WTC11 (cell line): ENCODE measurements at regions not wholly inside any gene's neighbourhood (a gene's known extent, or its start where the extent isn't known, plus 50 kb on each side); places are given as distances from the start of the nearest gene placed in this dataset.

Source experiments
- ATAC-seq: fragments of 200-7000 bp; cut with Tn5 transposase; 2 replicates; pipeline ENCODE4 v1.10.0; 2021; ENCODE audit warnings: mild to moderate bottlenecking, moderate library complexity
- CTCF ChIA-PET: fragments of 300-600 bp; sonication (Branson Sonifier 250); formaldehyde crosslinking; loops from one replicate; lab custom pipeline; 2021; ENCODE audit warnings: antibody characterized with exemption; lab: Charles Lee
- POLR2A ChIA-PET: fragments of 350-600 bp; sonication (Branson Sonifier 250); formaldehyde crosslinking; loops from one replicate; lab custom pipeline; 2021; ENCODE audit warnings: antibody characterized with exemption; lab: Charles Lee
- DNase-seq: peaks from one replicate; pipeline ENCODE4 v3.0.0; 2021; ENCODE audit warnings: low spot score
- H3K27ac Mint-ChIP-seq: 2 replicates; pipeline ENCODE4 v1.8.0; 2021; ENCODE audit warnings: mixed read lengths
- H3K27me3 Mint-ChIP-seq: 2 replicates; pipeline ENCODE4 v1.8.0; 2021; ENCODE audit warnings: low read depth, mild to moderate bottlenecking, moderate library complexity, mixed read lengths
- H3K36me3 Mint-ChIP-seq: 2 replicates; pipeline ENCODE4 v1.8.0; 2021; ENCODE audit warnings: mixed read lengths
- H3K4me1 Mint-ChIP-seq: 2 replicates; pipeline ENCODE4 v1.8.0; 2022; ENCODE audit warnings: mixed read lengths
- H3K4me3 Mint-ChIP-seq: 2 replicates; pipeline ENCODE4 v1.8.0; 2021; ENCODE audit warnings: mild to moderate bottlenecking, moderate library complexity, mixed read lengths
- H3K9me3 Mint-ChIP-seq: 2 replicates; pipeline ENCODE4 v1.8.0; 2021; ENCODE audit warnings: mixed read lengths
- ATF2 ChIP-seq: sonication (generic); formaldehyde crosslinking; IDR thresholded peaks from 2 replicates; pipeline ENCODE4 v1.8.1; 2022; ENCODE audit warnings: low read depth, missing genetic modification reagents, borderline replicate concordance
- ATF6 ChIP-seq: sonication (generic); formaldehyde crosslinking; IDR thresholded peaks from 2 replicates; pipeline ENCODE4 v1.8.1; 2023; ENCODE audit warnings: mild to moderate bottlenecking, missing genetic modification reagents
- CREM ChIP-seq: sonication (generic); formaldehyde crosslinking; IDR thresholded peaks from 2 replicates; pipeline ENCODE4 v1.8.1; 2022; ENCODE audit warnings: mild to moderate bottlenecking, missing genetic modification reagents, moderate library complexity
- CTCF ChIP-seq: fragments of 200-600 bp; IDR thresholded peaks from 2 replicates; pipeline ENCODE4 v1.8.0; 2022; ENCODE audit warnings: antibody characterized with exemption
- FOXJ3 ChIP-seq: sonication (generic); formaldehyde crosslinking; IDR thresholded peaks from 2 replicates; pipeline ENCODE4 v1.9.0; 2021; ENCODE audit warnings: missing genetic modification reagents, mild to moderate bottlenecking, borderline replicate concordance
- FOXP4 ChIP-seq: sonication (generic); formaldehyde crosslinking; IDR thresholded peaks from 2 replicates; pipeline ENCODE4 v1.8.0; 2022; ENCODE audit warnings: mild to moderate bottlenecking, missing genetic modification reagents
- GABPB1 ChIP-seq: sonication (generic); formaldehyde crosslinking; IDR thresholded peaks from 2 replicates; pipeline ENCODE4 v1.8.1; 2023; ENCODE audit warnings: mild to moderate bottlenecking, missing genetic modification reagents
- IRF1 ChIP-seq: sonication (generic); formaldehyde crosslinking; IDR thresholded peaks from 2 replicates; pipeline ENCODE4 v1.8.0; 2023; ENCODE audit warnings: missing genetic modification reagents
- IRF2 ChIP-seq: sonication (generic); formaldehyde crosslinking; IDR thresholded peaks from 2 replicates; pipeline ENCODE4 v1.8.0; 2022; ENCODE audit warnings: low read depth, missing genetic modification reagents, borderline replicate concordance
- JUN ChIP-seq: sonication (generic); formaldehyde crosslinking; IDR thresholded peaks from 2 replicates; pipeline ENCODE4 v1.8.0; 2023; ENCODE audit warnings: mild to moderate bottlenecking, missing genetic modification reagents
- NFE2L1 ChIP-seq: sonication (generic); formaldehyde crosslinking; IDR thresholded peaks from 2 replicates; pipeline ENCODE4 v1.8.1; 2023; ENCODE audit warnings: missing genetic modification reagents
- NR1H2 ChIP-seq: sonication (generic); formaldehyde crosslinking; IDR thresholded peaks from 2 replicates; pipeline ENCODE4 v1.9.0; 2021; ENCODE audit warnings: mild to moderate bottlenecking, moderate library complexity, missing genetic modification reagents
- OVOL2 ChIP-seq: fragments of 250-450 bp; sonication (Bioruptor Pico); IDR thresholded peaks from 2 replicates; pipeline ENCODE4 v1.9.0; 2021; ENCODE audit warnings: mild to moderate bottlenecking, borderline replicate concordance
- RELA ChIP-seq: sonication (generic); formaldehyde crosslinking; IDR thresholded peaks from 2 replicates; pipeline ENCODE4 v1.8.1; 2022; ENCODE audit warnings: missing genetic modification reagents, mild to moderate bottlenecking, borderline replicate concordance
- SMAD3 ChIP-seq: sonication (generic); formaldehyde crosslinking; IDR thresholded peaks from 2 replicates; pipeline ENCODE4 v1.8.0; 2022; ENCODE audit warnings: missing genetic modification reagents, mild to moderate bottlenecking, borderline replicate concordance
- TEAD1 ChIP-seq: sonication (generic); formaldehyde crosslinking; IDR thresholded peaks from 2 replicates; pipeline ENCODE4 v1.8.0; 2022; ENCODE audit warnings: mild to moderate bottlenecking, missing genetic modification reagents
- USF1 ChIP-seq: sonication (generic); formaldehyde crosslinking; IDR thresholded peaks from 2 replicates; pipeline ENCODE4 v1.8.0; 2022; ENCODE audit warnings: mild to moderate bottlenecking, missing genetic modification reagents
- ZNF138 ChIP-seq: sonication (generic); formaldehyde crosslinking; conservative IDR thresholded peaks from 2 replicates; pipeline ENCODE4 v1.8.1; 2022; ENCODE audit warnings: mild to moderate bottlenecking, moderate library complexity, missing genetic modification reagents
- ZNF232 ChIP-seq: sonication (generic); formaldehyde crosslinking; IDR thresholded peaks from 2 replicates; pipeline ENCODE4 v1.8.0; 2022; ENCODE audit warnings: mild to moderate bottlenecking, missing genetic modification reagents
- ZNF263 ChIP-seq: sonication (generic); formaldehyde crosslinking; IDR thresholded peaks from 2 replicates; pipeline ENCODE4 v1.8.1; 2022; ENCODE audit warnings: low read depth, mild to moderate bottlenecking, moderate library complexity, missing genetic modification reagents
- ZNF416 ChIP-seq: fragments of 250-450 bp; sonication (Bioruptor Pico); IDR thresholded peaks from 2 replicates; pipeline ENCODE4 v1.9.0; 2021; ENCODE audit warnings: mild to moderate bottlenecking, inconsistent platforms
- ZSCAN18 ChIP-seq: fragments of 250-450 bp; sonication (Bioruptor Pico); IDR thresholded peaks from 2 replicates; pipeline ENCODE4 v2.1.2; 2022; ENCODE audit warnings: mild to moderate bottlenecking, moderate library complexity

GRCh38 chr9:107650321-107650720 lies 160.8 kb upstream of the KLF4 start (continued):
- TF ChIP-seq ZSCAN18 (CRISPR knock-in tag) = no peak
- TF ChIP-seq NR1H2 (CRISPR knock-in tag) = no peak
- TF ChIP-seq CREM (CRISPR knock-in tag) = no peak
- TF ChIP-seq IRF1 (CRISPR knock-in tag) = no peak
- TF ChIP-seq ATF2 (CRISPR knock-in tag) = no peak
- no peak for TF ChIP-seq USF1 (CRISPR knock-in tag)
- no peak for TF ChIP-seq ATF6 (CRISPR knock-in tag)
- no peak for TF ChIP-seq FOXP4
- TF ChIP-seq JUN (CRISPR knock-in tag) = no peak
- no peak for TF ChIP-seq OVOL2 (CRISPR knock-in tag)

- Mint-ChIP-seq H3K27ac (no peak overlapping the region), H3K36me3 (no peaks in the 10 kb centered on the region), H3K27me3 (peaks cover 3% of the 10 kb centered on the region), H3K9me3 (no peaks in the 10 kb centered on the region), H3K4me1 (peaks cover 6% of the 10 kb centered on the region), H3K4me3 (no peak overlapping the region)
- CTCF ChIA-PET = interaction anchor here (1.2 kb wide), 1 partner anchor 223 kb away, joined by 3 read pairs; no protein-coding TSS in a partner anchor
- ATAC-seq (no peak), DNase-seq (no peak)
- no peak for TF ChIP-seq USF1 (CRISPR knock-in tag)
- POLR2A ChIA-PET = no interaction called here
Measured at GRCh38 chr9:107648153-107648715, 158.7 kb upstream of the KLF4 start.

- no peak overlapping the region for H3K4me3 Mint-ChIP-seq
- no peaks in the 10 kb centered on the region for H3K36me3 Mint-ChIP-seq
- no peak for ATAC-seq
- CTCF ChIA-PET = interaction anchor here (1.2 kb wide), 1 partner anchor 222 kb away, joined by 3 read pairs; no protein-coding TSS in a partner anchor
- H3K9me3 Mint-ChIP-seq = no peaks in the 10 kb centered on the region; the same call in 1 of the 2 replicates
- TF ChIP-seq CTCF (no peak), SMAD3 (CRISPR knock-in tag) (no peak), RELA (CRISPR knock-in tag) (no peak), IRF2 (CRISPR knock-in tag) (no peak), ZNF232 (CRISPR knock-in tag) (no peak), NFE2L1 (CRISPR knock-in tag) (no peak), ZNF416 (CRISPR knock-in tag) (no peak), ZNF138 (CRISPR knock-in tag) (no peak), TEAD1 (no peak), GABPB1 (no peak), FOXJ3 (no peak), OVOL2 (CRISPR knock-in tag) (no peak), ZNF263 (CRISPR knock-in tag) (no peak)
- TF ChIP-seq, all 79 proteins: peak for 0
- no peak overlapping the region for H3K27ac Mint-ChIP-seq
- H3K27me3 Mint-ChIP-seq = peaks cover 3% of the 10 kb centered on the region
- no peak for DNase-seq
- POLR2A ChIA-PET = no interaction called here
- peaks cover 5% of the 10 kb centered on the region for H3K4me1 Mint-ChIP-seq
Measured at GRCh38 chr9:107647611-107648010, 158.0 kb upstream of the KLF4 start.
